GM23338 (cell line): ENCODE measurements at regions not wholly inside any gene's neighbourhood (a gene's known extent, or its start where the extent isn't known, plus 50 kb on each side); places are given as distances from the start of the nearest gene placed in this dataset.
A peak's percentile ranks its signal among the peaks of the same experiment; 100 is the strongest.

Source experiments
- ATAC-seq: fragments of 200-7000 bp; cut with Tn5 transposase; 3 replicates; pipeline ENCODE4 v1.9.1; 2020
- DNase-seq: peaks from one replicate; pipeline ENCODE4 v3.0.0-alpha.2; 2015; ENCODE audit warnings: low spot score
- H2AFZ ChIP-seq: fragments of 200-600 bp; sonication (generic); 2 replicates; pipeline ENCODE4 v1.8.0; 2016; ENCODE audit warnings: antibody characterized with exemption, mild to moderate bottlenecking, moderate library complexity
- H3F3A ChIP-seq: fragments of 200-600 bp; sonication (generic); replicated peaks from 2 replicates; pipeline ENCODE4 v1.8.0; 2017; ENCODE audit warnings: antibody characterized with exemption, mixed run types, low read depth
- H3K27ac ChIP-seq: fragments of 200-600 bp; sonication (generic); 2 replicates; pipeline ENCODE4 v1.6.1; 2016; ENCODE audit warnings: low read depth
- H3K27me3 ChIP-seq: fragments of 200-600 bp; sonication (generic); 2 replicates; pipeline ENCODE4 v1.8.0; 2016; ENCODE audit warnings: mild to moderate bottlenecking, mixed run types, moderate library complexity; ENCODE audit not compliant: insufficient read depth
- H3K36me3 ChIP-seq: fragments of 200-600 bp; sonication (generic); 2 replicates; pipeline ENCODE4 v1.8.0; 2016; ENCODE audit warnings: mild to moderate bottlenecking; ENCODE audit not compliant: insufficient read depth
- H3K4me1 ChIP-seq: fragments of 200-600 bp; sonication (generic); 2 replicates; pipeline ENCODE4 v1.8.0; 2016; ENCODE audit warnings: mild to moderate bottlenecking, moderate library complexity; ENCODE audit not compliant: insufficient read depth
- H3K4me2 ChIP-seq: fragments of 200-600 bp; sonication (generic); 2 replicates; pipeline ENCODE4 v1.7.1; 2017; ENCODE audit warnings: mixed run types
- H3K4me3 ChIP-seq: fragments of 200-600 bp; sonication (generic); 2 replicates; pipeline ENCODE4 v1.6.1; 2016; ENCODE audit warnings: mixed run types
- H3K79me2 ChIP-seq: fragments of 200-600 bp; sonication (generic); replicated peaks from 2 replicates; pipeline ENCODE4 v1.8.0; 2017; ENCODE audit warnings: mild to moderate bottlenecking; ENCODE audit not compliant: insufficient read depth
- H3K9me2 ChIP-seq: fragments of 200-600 bp; sonication (generic); 2 replicates; pipeline ENCODE4 v1.8.0; 2017; ENCODE audit not compliant: insufficient read depth
- H4K20me1 ChIP-seq: fragments of 200-600 bp; sonication (generic); replicated peaks from 2 replicates; pipeline ENCODE4 v1.8.0; 2017; ENCODE audit warnings: mild to moderate bottlenecking; ENCODE audit not compliant: insufficient read depth
- H3K27ac Mint-ChIP-seq: 2 replicates; pipeline ENCODE4 v1.8.0; 2020; ENCODE audit warnings: inconsistent platforms, mild to moderate bottlenecking, moderate library complexity, mixed read lengths
- H3K27me3 Mint-ChIP-seq: 3 replicates; pipeline ENCODE4 v1.8.0; 2022; ENCODE audit warnings: low read depth, mild to moderate bottlenecking, moderate library complexity, mixed read lengths, inconsistent platforms; ENCODE audit not compliant: insufficient read depth, poor library complexity
- H3K36me3 Mint-ChIP-seq: 3 replicates; pipeline ENCODE4 v1.8.0; 2021; ENCODE audit warnings: low read depth, mild to moderate bottlenecking, inconsistent platforms, moderate library complexity, mixed read lengths
- H3K4me1 Mint-ChIP-seq: 3 replicates; pipeline ENCODE4 v1.8.0; 2020; ENCODE audit warnings: mild to moderate bottlenecking, inconsistent platforms, mixed read lengths
- H3K4me3 Mint-ChIP-seq: 3 replicates; pipeline ENCODE4 v1.8.0; 2021; ENCODE audit warnings: moderate library complexity, mild to moderate bottlenecking, inconsistent platforms, mixed read lengths
- H3K9me3 Mint-ChIP-seq: 3 replicates; pipeline ENCODE4 v1.8.0; 2020; ENCODE audit warnings: moderate library complexity, mild to moderate bottlenecking, inconsistent platforms, mixed read lengths
- CREB1 ChIP-seq: fragments of 250-450 bp; sonication (Bioruptor Pico); IDR thresholded peaks from 2 replicates; pipeline ENCODE4 v1.5.0; 2020; ENCODE audit warnings: low read depth, mild to moderate bottlenecking, moderate library complexity
- CTCF ChIP-seq, 2 experiments: fragments of 200-600 bp in 1 of 2; sonication (generic) in 1 of 2; conservative IDR thresholded peaks; 2 replicates each; pipeline versions ENCODE4 v1.5.1 to v1.6.1; 2016 to 2017; ENCODE audit warnings: antibody characterized with exemption in 2 of 2, low read depth in 2 of 2, mild to moderate bottlenecking in 2 of 2, moderate library complexity in 1 of 2
- ETS1 ChIP-seq: IDR thresholded peaks from 2 replicates; pipeline ENCODE4 v1.6.1; 2016; ENCODE audit warnings: antibody characterized with exemption
- EZH2 ChIP-seq: fragments of 200-600 bp; sonication (generic); IDR thresholded peaks from one replicate; pipeline ENCODE4 v1.8.0; 2017; ENCODE audit warnings: antibody characterized with exemption, mild to moderate bottlenecking, low read depth; ENCODE audit not compliant: unreplicated experiment
- EZH2phosphoT487 ChIP-seq: fragments of 200-600 bp; sonication (generic); IDR thresholded peaks from one replicate; pipeline ENCODE4 v1.8.1; 2018; ENCODE audit warnings: antibody characterized with exemption; ENCODE audit not compliant: unreplicated experiment
- JUNB ChIP-seq: IDR thresholded peaks from one replicate; pipeline ENCODE4 v1.6.1; 2016; ENCODE audit warnings: antibody characterized with exemption; ENCODE audit not compliant: unreplicated experiment
- NANOG ChIP-seq: IDR thresholded peaks from 2 replicates; pipeline ENCODE4 v1.6.1; 2016; ENCODE audit warnings: antibody characterized with exemption, borderline replicate concordance
- POLR2AphosphoS5 ChIP-seq: IDR thresholded peaks from 2 replicates; pipeline ENCODE4 v1.6.1; 2016; ENCODE audit warnings: antibody characterized with exemption, low read depth
- REST ChIP-seq: IDR thresholded peaks from one replicate; pipeline ENCODE4 v1.6.1; 2018; ENCODE audit warnings: antibody characterized with exemption; ENCODE audit not compliant: unreplicated experiment
- STAT1 ChIP-seq: IDR thresholded peaks from one replicate; pipeline ENCODE4 v1.6.1; 2016; ENCODE audit warnings: antibody characterized with exemption; ENCODE audit not compliant: unreplicated experiment
- ZNF114 ChIP-seq: fragments of 250-450 bp; sonication (Bioruptor Pico); IDR thresholded peaks from 2 replicates; pipeline ENCODE4 v1.5.0; 2020; ENCODE audit warnings: mild to moderate bottlenecking, moderate library complexity
- ZNF331 ChIP-seq: fragments of 250-450 bp; sonication (Bioruptor Pico); IDR thresholded peaks from 2 replicates; pipeline ENCODE4 v1.5.0; 2020; ENCODE audit warnings: low read depth, mild to moderate bottlenecking, moderate library complexity
- ZNF462 ChIP-seq: fragments of 250-450 bp; sonication (Bioruptor Pico); IDR thresholded peaks from 2 replicates; pipeline ENCODE4 v1.5.0; 2020; ENCODE audit warnings: mild to moderate bottlenecking, moderate library complexity

GRCh38 chr4:177923888-177924287 lies 481.7 kb upstream of the AGA start:
- ATAC-seq (no peak), DNase-seq (no peak)
- Histone ChIP-seq H3K4me3 (no peak overlapping the region), H3K9me2 (no peaks in the 10 kb centered on the region), H4K20me1 (no peaks in the 10 kb centered on the region), H3K79me2 (no peaks in the 10 kb centered on the region), H2AFZ (peak overlapping the region; percentile 12; the same call in 1 of the 2 replicates), H3K27ac (no peak overlapping the region), H3K27me3 (no peaks in the 10 kb centered on the region), H3K4me1 (no peaks in the 10 kb centered on the region), H3F3A (no peaks in the 10 kb centered on the region), H3K36me3 (no peaks in the 10 kb centered on the region), H3K4me2 (no peak overlapping the region)
- no peak overlapping the region for H3K4me3 Mint-ChIP-seq
- no peak for TF ChIP-seq EZH2phosphoT487
- TF ChIP-seq ZNF462 (CRISPR knock-in tag) = no peak
- TF ChIP-seq REST = no peak
- no peak for TF ChIP-seq ZNF331
- no peak for TF ChIP-seq EZH2
- no peak for TF ChIP-seq CREB1 (CRISPR knock-in tag)
- no peak for TF ChIP-seq NANOG
- no peak for TF ChIP-seq ETS1
- TF ChIP-seq POLR2AphosphoS5 = no peak
- no peak for TF ChIP-seq STAT1
- no peak for TF ChIP-seq CTCF (conservative IDR thresholded peaks at IDR 0.05; ENCODE audit: low read depth in 2 of 2)
- no peak for TF ChIP-seq JUNB
- no peak for TF ChIP-seq ZNF114
- no peak overlapping the region for H3K27ac Mint-ChIP-seq
- no peaks in the 10 kb centered on the region for H3K36me3 Mint-ChIP-seq
- peaks cover 1% of the 10 kb centered on the region for H3K27me3 Mint-ChIP-seq
- no peaks in the 10 kb centered on the region for H3K4me1 Mint-ChIP-seq
- H3K9me3 Mint-ChIP-seq = no peaks in the 10 kb centered on the region
